ENCODE measurements at regions not wholly inside any gene's neighbourhood (a gene's known extent, or its start where the extent isn't known, plus 50 kb on each side); places are given as distances from the start of the nearest gene placed in this dataset.

DNA sequence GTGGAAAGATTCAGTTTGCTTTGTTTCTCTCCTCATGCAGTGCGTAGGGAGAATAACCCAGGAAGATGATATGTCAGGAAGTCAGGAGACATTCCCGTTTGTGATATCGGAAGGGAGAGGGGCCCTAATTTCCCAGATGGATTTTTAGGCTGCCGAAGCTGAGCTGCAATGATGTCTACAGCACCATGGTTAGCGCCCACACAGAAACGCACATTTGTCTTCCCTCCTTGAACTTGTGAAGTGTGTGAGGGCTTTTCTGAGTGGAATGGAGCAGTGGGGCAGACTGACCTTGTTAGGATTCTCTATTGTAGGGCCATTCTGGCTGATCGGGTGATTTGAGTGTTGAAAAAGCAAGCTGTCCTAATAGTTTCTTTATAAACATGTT lies 191.3 kb upstream of the ARG1 start:
- DNase-seq (ENCODE audit: extremely low spot score, insufficient read length, low read depth) (no peak), FAIRE-seq (no peak)

DNA sequence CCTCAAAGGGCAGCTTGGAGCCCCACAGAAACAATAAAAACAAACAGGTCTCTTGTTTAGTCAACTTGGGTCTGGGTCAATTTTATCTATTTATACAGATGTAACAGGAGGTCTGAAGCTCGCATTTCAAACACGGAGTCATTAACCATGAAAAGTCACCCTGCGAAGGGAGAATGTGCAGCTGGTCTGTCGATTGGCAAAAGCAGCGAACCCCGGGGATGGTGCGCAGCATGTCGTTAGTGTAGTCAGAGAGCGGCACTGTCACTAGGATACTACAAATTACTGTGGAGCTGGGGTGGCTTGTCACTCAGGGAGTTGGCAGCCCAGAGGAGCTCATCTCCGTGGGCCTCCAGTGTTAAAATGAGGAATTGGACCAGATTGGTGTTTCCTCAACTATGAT lies 190.4 kb upstream of the ARG1 start:
- no peak for DNase-seq (ENCODE audit: extremely low spot score, insufficient read length, low read depth)

DNA sequence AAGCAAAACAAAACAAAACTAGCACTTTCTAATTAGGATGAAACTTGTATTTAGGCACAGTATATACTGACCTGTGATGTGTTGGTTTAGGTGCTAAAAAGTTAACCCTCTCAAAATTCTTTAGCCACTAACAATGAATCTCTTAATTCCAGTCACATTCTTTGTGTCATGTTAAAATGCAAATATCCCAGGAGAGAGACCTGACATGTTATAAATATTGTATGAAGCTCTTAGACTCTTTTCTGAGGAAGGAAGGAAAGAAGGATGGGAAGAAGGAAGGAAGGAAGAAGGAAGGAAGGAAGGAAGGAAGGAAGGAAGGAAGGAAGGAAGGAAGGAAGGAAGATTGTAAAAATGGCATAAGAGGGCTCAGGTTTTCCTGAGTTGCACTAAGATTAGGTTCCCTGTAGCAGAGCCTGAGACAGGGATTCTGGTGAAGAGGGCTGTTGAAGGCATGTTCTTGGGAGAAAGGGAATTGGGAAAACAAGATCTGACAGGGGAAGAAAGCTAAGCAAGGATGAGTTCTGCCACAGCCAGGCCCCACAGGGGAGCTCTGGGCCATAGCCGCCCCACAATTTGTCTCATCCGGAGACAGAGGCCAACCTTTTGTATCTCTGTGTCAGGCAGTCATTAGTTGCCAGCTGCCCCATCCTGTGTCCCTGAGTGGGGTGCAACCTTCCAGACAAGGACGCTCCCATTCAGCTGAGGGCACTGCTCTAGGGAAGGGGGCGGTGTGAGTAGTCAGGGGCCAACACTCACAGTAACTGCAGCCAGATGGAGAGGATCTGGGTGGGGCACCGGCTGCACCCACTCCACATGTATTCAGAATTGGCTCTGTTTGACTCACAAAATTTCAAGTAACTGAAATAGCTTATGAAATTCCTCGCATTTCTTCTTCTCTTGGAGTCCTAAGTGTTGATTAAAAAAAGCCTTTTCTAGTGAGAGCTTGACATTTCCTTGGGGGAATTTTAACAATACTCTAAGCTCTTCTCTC lies 189.3 kb upstream of the ARG1 start:
- DNase-seq (ENCODE audit: extremely low spot score, insufficient read length, low read depth) (no peak), FAIRE-seq (no peak)

More for the DNA sequence above, 190.4 kb upstream of the ARG1 start:
- no peak for FAIRE-seq

DNA sequence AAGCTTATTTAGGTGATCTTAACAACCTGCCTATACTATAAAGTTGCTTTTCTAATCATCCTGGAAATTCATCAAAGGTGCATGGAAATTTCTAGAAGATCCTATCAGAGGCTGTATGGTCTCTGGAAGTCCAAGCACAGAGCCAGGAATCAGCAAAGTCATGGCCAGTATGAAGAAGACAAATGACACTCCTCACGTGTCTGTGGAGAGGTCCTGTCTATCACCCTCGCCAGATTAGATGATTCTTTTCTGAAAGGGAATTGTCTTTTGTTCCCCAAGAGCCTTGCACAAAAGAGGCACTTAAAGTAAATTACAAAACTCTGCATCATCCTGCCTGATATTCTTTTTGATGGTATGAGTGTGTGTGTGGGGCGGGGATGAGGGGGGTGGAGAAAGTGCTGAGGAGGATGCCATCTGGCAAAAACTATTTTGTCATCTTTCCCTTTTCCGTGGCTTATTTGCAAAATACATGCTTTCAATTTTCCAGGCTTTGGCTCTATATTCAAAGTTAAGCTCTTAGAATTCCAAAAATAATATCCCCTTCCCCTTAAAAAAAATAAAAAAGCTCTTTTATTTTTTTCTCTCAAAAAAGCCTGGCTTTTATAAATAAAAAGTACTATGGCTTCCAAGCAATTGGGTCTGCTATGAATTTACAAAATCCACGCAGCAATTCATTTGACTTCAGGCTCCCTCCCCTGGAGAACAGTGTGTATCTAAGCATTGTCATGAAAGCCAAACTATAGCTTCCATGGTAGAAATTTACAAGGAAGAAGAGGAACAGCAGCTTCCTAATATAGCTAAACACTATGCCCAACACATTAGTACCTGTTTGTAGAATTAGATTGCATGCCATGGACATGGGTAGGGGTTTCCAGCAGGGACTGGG lies 185.2 kb upstream of the ARG1 start:
- FAIRE-seq, result no peak
- DNase-seq (ENCODE audit: extremely low spot score, insufficient read length, low read depth), result no peak

DNA sequence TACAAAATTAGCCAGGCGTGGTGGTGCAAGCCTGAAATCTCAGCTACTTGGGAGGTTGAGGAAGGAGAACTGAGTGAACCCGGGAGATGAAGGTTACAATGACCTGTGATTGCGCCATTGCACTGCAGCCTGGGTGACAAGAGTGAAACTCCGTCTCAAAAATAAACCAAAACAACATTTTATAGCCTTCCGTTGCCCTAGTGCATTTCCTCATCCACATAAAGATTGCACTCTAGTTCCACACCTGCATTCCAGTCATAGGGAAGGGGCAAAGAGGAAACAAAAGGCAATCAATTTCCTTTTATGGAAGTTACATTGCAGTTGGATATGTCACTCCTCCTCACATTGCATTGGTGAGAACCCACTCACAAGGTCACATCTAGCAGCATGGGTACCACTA lies 182.7 kb upstream of the ARG1 start:
- FAIRE-seq (no peak), DNase-seq (ENCODE audit: extremely low spot score, insufficient read length, low read depth) (no peak)

DNA sequence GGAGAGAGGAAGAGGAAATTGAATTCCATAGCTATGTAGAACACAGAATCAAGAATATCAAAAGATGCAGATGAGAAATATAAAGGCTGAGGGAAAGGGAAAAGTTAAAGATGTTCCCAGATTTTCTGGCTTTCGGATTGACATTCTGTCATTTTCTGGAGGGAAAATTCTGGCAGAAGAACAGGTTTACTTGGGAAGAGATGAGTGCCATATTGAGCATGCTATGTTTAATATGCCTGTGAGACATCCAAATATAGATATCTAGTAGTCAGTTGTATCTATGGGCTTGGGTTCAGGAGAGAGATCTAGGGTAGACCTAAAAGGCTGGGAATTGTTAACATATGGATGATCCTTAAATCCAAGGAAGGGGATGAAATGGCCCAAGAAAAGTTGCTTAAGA lies 181.9 kb upstream of the ARG1 start:
- FAIRE-seq, result no peak
- no peak for DNase-seq (ENCODE audit: extremely low spot score, insufficient read length, low read depth)

DNA sequence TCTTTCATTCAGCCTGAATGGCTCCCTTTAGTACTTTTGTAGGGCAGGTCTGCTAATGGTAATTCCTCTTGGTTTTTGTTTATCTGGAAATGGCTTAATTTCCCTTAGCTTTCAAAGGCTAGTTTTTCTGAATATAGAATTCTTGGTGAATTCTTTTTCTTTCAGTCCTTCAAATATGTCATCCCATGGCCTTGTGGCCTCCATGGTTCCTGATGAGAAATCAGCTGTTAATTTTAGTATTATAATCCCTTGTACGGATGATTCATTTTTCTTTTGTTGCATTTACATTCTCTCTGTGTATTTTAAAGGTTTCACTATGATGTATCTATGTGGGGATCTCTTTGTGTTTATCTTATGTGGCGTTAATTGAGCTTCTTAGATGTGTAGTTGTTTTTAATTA lies 179.6 kb upstream of the ARG1 start:
- FAIRE-seq, result no peak
- DNase-seq (ENCODE audit: extremely low spot score, insufficient read length, low read depth), result no peak

DNA sequence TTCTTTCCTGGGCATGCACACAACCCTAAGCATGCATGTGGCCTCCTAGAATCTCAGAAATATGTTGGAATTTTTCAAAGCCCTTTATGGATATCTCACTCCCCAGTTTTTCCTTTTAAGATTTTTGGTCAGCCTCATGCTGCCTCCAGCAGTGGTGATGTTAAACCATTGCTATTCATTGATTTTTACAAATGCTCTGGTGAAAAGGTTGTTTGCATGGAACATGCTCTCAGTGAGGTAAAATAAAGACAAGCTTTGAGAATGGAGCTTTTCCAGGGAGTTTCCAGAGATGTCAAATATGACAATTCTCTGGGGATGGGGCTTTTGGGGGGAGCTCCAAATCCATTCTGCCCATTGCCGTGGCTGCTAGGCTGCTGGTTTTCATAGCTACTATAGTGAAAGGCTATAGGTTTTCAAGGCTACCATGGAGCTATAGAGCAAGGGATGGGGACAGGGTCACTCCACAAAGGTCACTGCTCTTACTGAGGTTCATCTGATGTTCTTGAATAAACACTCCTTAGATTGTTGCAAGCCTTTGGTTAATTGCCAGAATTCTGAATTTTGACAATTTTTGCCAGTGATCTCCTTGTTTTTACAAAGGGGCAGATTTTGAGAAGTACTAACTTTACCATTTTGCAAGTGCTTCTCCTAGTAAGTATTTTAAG lies 178.1 kb upstream of the ARG1 start:
- DNase-seq (ENCODE audit: extremely low spot score, insufficient read length, low read depth) (no peak), FAIRE-seq (no peak)

DNA sequence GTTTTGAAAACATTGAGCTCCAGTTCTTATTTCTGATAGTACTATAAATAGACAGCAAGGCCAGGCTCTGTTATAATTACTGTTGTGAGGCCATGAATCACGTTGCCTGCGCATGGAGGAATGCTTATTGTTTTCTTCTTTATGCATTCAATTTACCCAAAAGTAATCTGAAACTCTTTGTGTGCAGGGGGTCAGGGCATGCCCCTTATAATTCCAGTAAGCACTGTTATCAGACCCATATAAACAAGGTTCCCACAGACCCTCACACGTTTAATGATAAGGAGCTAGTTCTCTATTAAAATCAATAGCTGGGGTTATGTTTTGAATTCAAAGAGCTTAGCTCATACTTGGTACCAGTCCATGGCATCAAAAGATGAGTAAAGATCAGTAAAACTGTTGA lies 174.8 kb upstream of the ARG1 start:
- no peak for DNase-seq (ENCODE audit: extremely low spot score, insufficient read length, low read depth)
- FAIRE-seq, result no peak

DNA sequence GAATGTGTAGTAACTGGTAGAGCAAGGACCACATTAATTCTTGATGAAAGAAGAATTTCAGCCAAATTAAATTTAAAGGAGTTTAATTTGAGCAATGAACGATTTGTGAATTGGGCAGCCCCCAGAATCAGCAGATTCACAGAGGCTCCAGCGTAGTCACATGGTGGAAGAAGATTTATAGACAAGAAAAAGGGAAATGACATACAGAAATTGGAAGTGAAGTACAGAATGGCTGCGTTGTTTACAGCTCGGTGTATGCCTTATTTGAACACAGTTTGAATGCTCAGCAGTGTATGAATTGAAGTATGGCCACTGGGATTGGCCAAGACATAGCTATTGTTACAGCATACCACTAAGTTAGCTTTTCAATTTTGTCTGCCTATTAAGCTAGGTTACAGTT lies 173.6 kb upstream of the ARG1 start:
- DNase-seq (ENCODE audit: extremely low spot score, insufficient read length, low read depth) (no peak), FAIRE-seq (no peak)

DNA sequence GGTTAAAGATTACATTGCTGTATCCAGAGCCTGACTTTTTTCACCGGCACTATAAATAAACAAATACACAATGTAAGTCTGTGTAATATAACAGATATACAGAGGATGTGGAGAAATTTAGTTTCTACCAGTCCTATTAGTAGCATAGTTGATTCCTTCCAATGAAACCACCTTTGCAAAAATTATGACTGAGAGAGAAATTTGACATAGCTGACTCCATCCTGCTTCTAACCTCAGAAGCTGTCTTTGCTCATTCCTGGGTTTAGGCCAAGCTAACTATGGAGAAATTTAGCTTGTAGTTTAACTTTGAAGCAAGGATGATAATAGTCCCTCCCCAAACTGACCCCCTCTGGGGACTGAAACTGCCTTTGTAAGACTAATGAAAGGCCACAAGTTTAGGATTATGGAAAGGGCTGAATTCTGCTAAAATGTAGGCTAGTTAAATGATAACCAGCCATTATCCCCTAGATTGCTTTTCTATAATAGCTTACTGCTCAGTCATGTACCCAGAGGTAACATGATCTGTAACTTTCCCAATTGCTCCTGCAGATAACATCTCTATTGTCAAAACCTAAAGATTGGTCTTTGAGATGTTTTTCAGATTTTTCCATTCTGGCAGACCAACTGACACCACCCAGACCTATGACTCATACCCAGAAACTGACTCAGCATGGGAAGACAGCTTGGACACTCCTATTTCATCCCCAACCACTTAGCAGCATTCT lies 172.8 kb upstream of the ARG1 start:
- DNase-seq (ENCODE audit: extremely low spot score, insufficient read length, low read depth) (no peak), FAIRE-seq (no peak)

DNA sequence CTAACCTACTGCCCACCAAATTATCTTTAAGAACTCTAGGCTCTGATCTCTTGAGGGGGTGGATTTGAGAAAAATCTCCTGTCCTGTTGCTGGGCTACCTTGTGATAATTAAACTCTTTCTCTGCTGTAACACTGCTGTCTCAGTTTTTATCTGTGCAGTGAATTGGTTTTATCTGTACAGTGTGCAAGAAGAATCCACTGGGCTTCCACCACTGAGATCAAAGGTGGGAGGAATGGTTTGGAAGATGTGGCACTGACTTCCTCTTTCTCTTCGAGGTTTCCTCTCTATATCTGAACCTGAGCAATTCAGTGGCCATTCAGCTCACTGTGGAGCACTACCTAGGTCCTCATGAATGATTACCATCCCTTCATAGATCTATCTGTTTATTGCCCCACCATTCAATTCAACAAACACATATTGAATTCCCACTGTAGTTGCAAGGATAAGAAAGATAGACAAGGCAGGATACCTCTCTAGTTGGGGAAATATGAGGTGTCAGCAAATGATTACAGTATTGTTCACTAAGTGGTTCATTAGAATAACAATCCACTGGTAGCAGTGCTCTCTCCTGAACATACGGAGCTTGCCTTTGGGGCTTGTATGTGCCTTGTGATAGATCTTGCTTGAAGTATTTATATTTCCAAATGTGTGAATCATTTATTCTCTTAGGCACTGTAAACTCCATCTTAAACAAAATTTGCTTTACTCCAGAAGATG lies 172.1 kb upstream of the ARG1 start:
- FAIRE-seq, result no peak

DNA sequence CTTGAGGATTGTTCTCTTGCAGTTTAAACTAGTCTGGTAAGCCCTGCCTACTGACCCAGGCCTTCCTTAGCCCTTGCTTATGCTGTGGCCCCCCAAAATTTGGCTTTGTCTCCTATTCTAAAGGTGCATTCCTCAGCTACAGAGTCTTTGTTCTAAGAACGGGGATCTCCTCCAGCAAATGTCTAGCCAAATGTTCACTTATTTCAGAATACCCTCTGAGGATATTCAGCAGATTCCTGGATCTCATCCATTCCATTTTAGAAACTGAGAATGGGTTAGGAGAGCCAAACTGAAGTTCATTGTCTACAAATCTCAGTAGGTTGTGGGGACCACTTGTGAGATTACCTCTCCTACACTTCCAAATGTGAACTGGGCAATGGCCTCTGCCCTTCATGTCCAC lies 164.2 kb upstream of the ARG1 start:
- DNase-seq (ENCODE audit: extremely low spot score, insufficient read length, low read depth) (no peak), FAIRE-seq (no peak)

More for the DNA sequence above, 172.1 kb upstream of the ARG1 start:
- no peak for DNase-seq (ENCODE audit: extremely low spot score, insufficient read length, low read depth)

DNA sequence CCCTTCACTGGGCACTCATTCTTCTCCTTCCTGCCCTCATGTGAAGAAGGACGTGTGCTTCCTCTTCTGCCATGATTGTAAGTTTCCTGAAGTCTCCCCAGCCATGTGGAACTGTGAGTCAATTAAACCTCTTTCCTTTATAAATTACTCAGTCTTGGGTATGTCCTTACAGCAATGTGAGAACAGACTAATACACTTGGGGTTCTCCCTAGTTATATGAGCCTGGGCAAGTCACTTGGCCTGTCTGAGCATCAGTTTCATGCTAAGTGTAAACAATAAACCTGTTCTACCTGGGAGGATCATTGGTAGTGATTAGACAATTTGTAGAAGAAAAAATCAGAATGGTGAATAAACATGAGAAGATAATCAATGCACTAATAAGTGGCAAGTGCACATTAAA lies 162.2 kb upstream of the ARG1 start:
- DNase-seq (ENCODE audit: extremely low spot score, insufficient read length, low read depth) (no peak), FAIRE-seq (no peak)

DNA sequence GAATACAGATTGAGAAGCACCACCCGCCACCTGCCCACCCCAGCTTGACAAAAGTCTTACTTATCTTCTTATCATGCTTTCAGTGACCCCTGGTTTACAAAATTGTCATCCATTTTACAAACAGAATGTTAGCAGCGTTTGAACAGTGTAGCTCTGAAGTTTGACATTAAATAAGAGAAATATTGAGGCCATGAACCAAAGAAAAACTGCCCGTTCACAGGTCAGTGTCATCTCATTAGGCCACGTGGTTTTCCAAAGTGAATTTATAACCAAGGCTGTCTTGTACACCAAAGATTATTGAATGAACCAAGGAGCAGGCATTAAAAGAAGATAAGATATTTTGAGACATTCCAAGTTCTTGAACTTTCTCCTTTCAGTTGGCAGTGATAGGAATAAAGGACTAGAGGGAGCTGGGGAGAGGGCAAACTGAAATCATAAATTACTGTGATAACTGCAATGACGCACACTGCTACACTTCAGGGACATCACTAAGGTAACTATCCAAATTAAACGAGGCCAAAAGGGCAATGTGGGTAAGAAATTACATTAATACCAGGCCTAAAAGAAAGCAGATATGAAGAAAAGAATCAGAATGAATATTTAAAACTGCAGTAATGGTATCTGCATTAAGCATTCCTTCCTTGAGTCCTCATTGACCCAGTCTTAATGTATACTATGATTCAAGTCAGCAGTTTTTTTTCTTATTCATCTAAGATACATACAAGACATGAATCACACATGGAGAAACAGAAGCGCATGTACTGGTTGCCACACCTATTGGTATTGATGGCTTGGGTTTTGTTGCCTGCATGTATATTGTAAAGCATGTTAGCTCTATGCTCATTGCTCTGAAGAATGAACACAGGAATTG lies 159.8 kb upstream of the ARG1 start:
- DNase-seq (ENCODE audit: extremely low spot score, insufficient read length, low read depth) (no peak), FAIRE-seq (no peak)

DNA sequence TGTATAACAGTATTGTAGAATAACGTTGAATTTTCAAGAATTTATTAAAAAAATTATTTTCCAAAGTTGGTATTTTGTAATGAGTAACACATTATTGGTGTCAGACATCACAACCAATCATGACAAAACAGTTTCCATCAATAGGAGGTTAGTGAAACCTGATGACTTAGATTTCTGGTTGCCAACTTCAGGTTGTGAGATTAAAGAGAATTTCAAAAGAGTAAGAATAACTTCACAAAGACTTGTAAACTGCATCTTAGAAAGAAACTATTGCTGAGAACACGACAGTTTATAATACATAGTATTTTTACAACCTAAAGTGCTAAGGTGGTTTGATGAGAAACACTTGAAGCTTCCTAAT lies 159.2 kb upstream of the ARG1 start:
- FAIRE-seq, result no peak
- DNase-seq (ENCODE audit: extremely low spot score, insufficient read length, low read depth), result no peak

DNA sequence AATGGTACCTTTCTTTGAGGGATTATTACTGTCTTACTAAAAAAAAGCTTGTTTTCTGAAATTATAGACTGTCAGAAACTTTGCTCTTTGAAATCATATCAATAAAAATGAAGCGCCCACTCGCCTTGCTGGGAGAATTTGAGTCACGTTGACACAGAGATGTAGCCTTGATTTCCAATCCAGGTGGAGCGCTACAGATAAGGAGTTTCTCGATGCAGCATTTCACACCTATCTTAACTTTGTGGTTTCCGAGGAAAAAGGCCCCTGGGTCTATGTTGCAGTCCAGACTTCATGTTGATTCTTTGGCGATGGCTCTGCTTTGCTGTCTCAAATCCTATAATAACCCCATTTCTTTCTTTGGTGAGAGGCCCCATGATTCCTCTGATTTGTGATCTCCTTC lies 158.1 kb upstream of the ARG1 start:
- no peak for DNase-seq (ENCODE audit: extremely low spot score, insufficient read length, low read depth)
- FAIRE-seq, result no peak

DNA sequence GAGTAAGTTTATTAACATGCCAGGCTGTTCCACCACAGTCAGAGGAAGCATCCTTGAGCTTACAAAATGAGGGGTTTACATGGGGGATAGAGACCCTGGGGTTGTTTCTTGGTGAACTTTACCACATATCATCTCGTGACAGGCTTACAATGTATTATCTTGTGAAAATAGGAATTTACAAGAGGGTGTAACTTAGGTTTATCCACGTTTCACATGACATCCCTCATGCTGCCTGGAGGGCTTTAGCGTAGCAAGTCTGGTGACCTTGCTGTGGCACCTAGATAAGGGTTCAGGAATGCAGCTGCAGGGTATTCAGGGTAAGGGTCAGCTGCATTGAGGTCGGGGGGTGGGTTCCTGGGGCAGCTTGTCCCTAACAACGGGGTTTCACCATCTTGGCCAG lies 154.6 kb upstream of the ARG1 start:
- FAIRE-seq, result no peak
- no peak for DNase-seq (ENCODE audit: extremely low spot score, insufficient read length, low read depth)
